Mesendoderm (in vitro differentiated cells): ENCODE measurements at regions not wholly inside any gene's neighbourhood (a gene's known extent, or its start where the extent isn't known, plus 50 kb on each side); places are given as distances from the start of the nearest gene placed in this dataset.
"Not testable (repeated sequence)": the region's sequence is repeated elsewhere in the genome, so short reads cannot be mapped to it uniquely, and the experiment has no call there.

ENCODE experiments used
- DNase-seq: peaks from one replicate; pipeline ENCODE4 v3.0.0; 2013
- H2AK5ac ChIP-seq: 2 replicates; pipeline ENCODE4 v1.6.1; 2013; ENCODE audit warnings: low read length, inconsistent platforms
- H2BK120ac ChIP-seq: 2 replicates; pipeline ENCODE4 v1.6.1; 2013; ENCODE audit warnings: low read depth, mild to moderate bottlenecking, low read length, moderate library complexity, mixed read lengths
- H2BK15ac ChIP-seq: replicated peaks from 2 replicates; pipeline ENCODE4 v1.6.1; 2013; ENCODE audit warnings: low read depth, mild to moderate bottlenecking, moderate library complexity
- H2BK5ac ChIP-seq: 2 replicates; pipeline ENCODE4 v1.6.1; 2013; ENCODE audit warnings: low read length, inconsistent platforms
- H3K18ac ChIP-seq: 2 replicates; pipeline ENCODE4 v1.6.1; 2013; ENCODE audit warnings: mild to moderate bottlenecking, low read length, mixed read lengths
- H3K23ac ChIP-seq: one replicate; pipeline ENCODE4 v1.6.1; 2013; ENCODE audit warnings: low read length
- H3K27ac ChIP-seq: 2 replicates; pipeline ENCODE4 v1.5.1; 2013; ENCODE audit warnings: low read depth, mild to moderate bottlenecking, inconsistent platforms, low read length, moderate library complexity
- H3K27me3 ChIP-seq: 2 replicates; pipeline ENCODE4 v1.6.1; 2013; ENCODE audit warnings: low read length, control low read depth, mild to moderate bottlenecking, inconsistent platforms; ENCODE audit not compliant: insufficient read depth, poor library complexity
- H3K36me3 ChIP-seq: 2 replicates; pipeline ENCODE4 v1.6.1; 2013; ENCODE audit warnings: low read length, inconsistent platforms; ENCODE audit not compliant: control insufficient read depth, insufficient read depth
- H3K4ac ChIP-seq: one replicate; pipeline ENCODE4 v1.6.1; 2013; ENCODE audit warnings: low read depth, mild to moderate bottlenecking, low read length, moderate library complexity
- H3K4me1 ChIP-seq: 2 replicates; pipeline ENCODE4 v1.6.1; 2013; ENCODE audit warnings: low read depth, low read length, inconsistent platforms; ENCODE audit not compliant: control insufficient read depth
- H3K4me2 ChIP-seq: 2 replicates; pipeline ENCODE4 v1.6.1; 2013; ENCODE audit warnings: low read length
- H3K4me3 ChIP-seq: 2 replicates; pipeline ENCODE4 v1.5.1; 2013; ENCODE audit warnings: mild to moderate bottlenecking, low read length
- H3K56ac ChIP-seq: one replicate; pipeline ENCODE4 v1.6.1; 2013; ENCODE audit warnings: low read length
- H3K79me1 ChIP-seq: 2 replicates; pipeline ENCODE4 v1.6.1; 2013; ENCODE audit warnings: low read length, inconsistent platforms
- H3K79me2 ChIP-seq: 2 replicates; pipeline ENCODE4 v1.6.1; 2013; ENCODE audit warnings: mild to moderate bottlenecking, low read length; ENCODE audit not compliant: control insufficient read depth, insufficient read depth
- H3K9ac ChIP-seq: 2 replicates; pipeline ENCODE4 v1.6.1; 2013; ENCODE audit warnings: low read length, inconsistent platforms
- H4K5ac ChIP-seq: one replicate; pipeline ENCODE4 v1.6.1; 2013; ENCODE audit warnings: low read length
- H4K8ac ChIP-seq: one replicate; pipeline ENCODE4 v1.6.1; 2013; ENCODE audit warnings: low read depth, mild to moderate bottlenecking, control low read depth, low read length, moderate library complexity
- WGBS: extraction: QIAGEN DNeasy Blood & Tissue Kit; methylation state at CpG from one replicate; pipeline ENCODE4 v1.1.7; 2013; ENCODE audit warnings: low lambda C conversion rate, missing lambda C conversion rate; ENCODE audit not compliant: insufficient coverage; ENCODE audit errors: extremely low coverage; 5-methylcytosine and 5-hydroxymethylcytosine counted together

- Histone ChIP-seq H3K9ac (no peak overlapping the region), H2AK5ac (no peak overlapping the region), H3K4me3 (no peak overlapping the region), H2BK120ac (no peak overlapping the region), H4K5ac (no peak overlapping the region), H3K27ac (no peak overlapping the region), H3K18ac (no peak overlapping the region), H3K4me1 (peaks cover 3% of the 10 kb centered on the region), H2BK5ac (no peak overlapping the region), H3K36me3 (no peaks in the 10 kb centered on the region), H3K56ac (no peak overlapping the region), H3K79me2 (no peaks in the 10 kb centered on the region), H3K4ac (no peak overlapping the region), H3K4me2 (no peak overlapping the region), H3K79me1 (no peaks in the 10 kb centered on the region), H2BK15ac (no peak overlapping the region), H3K27me3 (no peaks in the 10 kb centered on the region), H3K23ac (no peak overlapping the region), H4K8ac (no peak overlapping the region)
- DNase-seq = no peak
- no CpG with 5 or more reads among the region's 2 CpGs for WGBS
Measured at GRCh38 chr3:184497804-184498203, 63.8 kb upstream of the EPHB3 start.

GRCh38 chr3:184498986-184499606, 62.5 kb upstream of the EPHB3 start:
- H2BK15ac ChIP-seq = no peak overlapping the region
- no peaks in the 10 kb centered on the region for H3K79me1 ChIP-seq
- WGBS = no CpG with 5 or more reads among the region's 12 CpGs
- H3K4me2 ChIP-seq = no peak overlapping the region
- H2BK120ac ChIP-seq = no peak overlapping the region
- H3K4me3 ChIP-seq = no peak overlapping the region
- no peaks in the 10 kb centered on the region for H3K4me1 ChIP-seq
- H3K18ac ChIP-seq = no peak overlapping the region
- no peak overlapping the region for H4K8ac ChIP-seq
- no peak overlapping the region for H3K56ac ChIP-seq
- H3K36me3 ChIP-seq = no peaks in the 10 kb centered on the region
- H2BK5ac ChIP-seq = no peak overlapping the region
- no peak for DNase-seq
- no peak overlapping the region for H3K4ac ChIP-seq
- H3K27ac ChIP-seq = no peak overlapping the region
- no peak overlapping the region for H4K5ac ChIP-seq
- no peaks in the 10 kb centered on the region for H3K79me2 ChIP-seq
- H2AK5ac ChIP-seq = no peak overlapping the region
- H3K23ac ChIP-seq = no peak overlapping the region
- no peaks in the 10 kb centered on the region for H3K27me3 ChIP-seq
- H3K9ac ChIP-seq = no peak overlapping the region

- no peak overlapping the region for H3K27ac ChIP-seq
- no peak overlapping the region for H3K9ac ChIP-seq
- WGBS = no CpG with 5 or more reads among the region's 12 CpGs
- H4K8ac ChIP-seq = no peak overlapping the region
- H3K79me2 ChIP-seq = no peaks in the 10 kb centered on the region
- no peak overlapping the region for H2BK15ac ChIP-seq
- no peak overlapping the region for H3K4me2 ChIP-seq
- no peaks in the 10 kb centered on the region for H3K27me3 ChIP-seq
- no peak overlapping the region for H3K56ac ChIP-seq
- no peak overlapping the region for H3K4ac ChIP-seq
- H2AK5ac ChIP-seq = no peak overlapping the region
- H3K23ac ChIP-seq = no peak overlapping the region
- H3K18ac ChIP-seq = no peak overlapping the region
- H2BK5ac ChIP-seq = no peak overlapping the region
- no peak overlapping the region for H4K5ac ChIP-seq
- DNase-seq = no peak
- no peaks in the 10 kb centered on the region for H3K36me3 ChIP-seq
- no peak overlapping the region for H3K4me3 ChIP-seq
- H2BK120ac ChIP-seq = no peak overlapping the region
- H3K4me1 ChIP-seq = no peaks in the 10 kb centered on the region
- H3K79me1 ChIP-seq = no peaks in the 10 kb centered on the region
Measured at GRCh38 chr3:184500344-184500923, 61.2 kb upstream of the EPHB3 start.

GRCh38 chr3:184502123-184502667, 59.4 kb upstream of the EPHB3 start:
- Histone ChIP-seq H3K4ac (no peak overlapping the region), H4K5ac (no peak overlapping the region), H2AK5ac (no peak overlapping the region), H3K18ac (no peak overlapping the region), H3K23ac (no peak overlapping the region), H3K56ac (no peak overlapping the region), H3K27ac (no peak overlapping the region), H2BK5ac (no peak overlapping the region), H3K79me1 (no peaks in the 10 kb centered on the region), H3K4me2 (no peak overlapping the region), H3K79me2 (no peaks in the 10 kb centered on the region), H4K8ac (no peak overlapping the region), H2BK15ac (no peak overlapping the region), H2BK120ac (no peak overlapping the region), H3K4me3 (no peak overlapping the region), H3K9ac (no peak overlapping the region), H3K27me3 (no peaks in the 10 kb centered on the region), H3K4me1 (no peaks in the 10 kb centered on the region), H3K36me3 (no peaks in the 10 kb centered on the region)
- DNase-seq = no peak
- no CpG with 5 or more reads among the region's 4 CpGs for WGBS

GRCh38 chr3:184502841-184503240, 58.7 kb upstream of the EPHB3 start:
- not testable (repeated sequence) for H2AK5ac ChIP-seq, H3K9ac ChIP-seq, H4K8ac ChIP-seq, H2BK15ac ChIP-seq, H3K23ac ChIP-seq, H3K36me3 ChIP-seq, H3K79me1 ChIP-seq, H4K5ac ChIP-seq, H3K4me2 ChIP-seq, H3K79me2 ChIP-seq, DNase-seq, H3K27me3 ChIP-seq, H3K4ac ChIP-seq, H3K18ac ChIP-seq, H3K27ac ChIP-seq, H3K56ac ChIP-seq, H3K4me3 ChIP-seq, H2BK5ac ChIP-seq, H3K4me1 ChIP-seq, H2BK120ac ChIP-seq
- no CpG with 5 or more reads among the region's 6 CpGs for WGBS

GRCh38 chr3:184503647-184504046, 57.9 kb upstream of the EPHB3 start:
- no peak overlapping the region for H3K9ac ChIP-seq
- no peak overlapping the region for H4K5ac ChIP-seq
- H3K56ac ChIP-seq = no peak overlapping the region
- no peak overlapping the region for H2BK15ac ChIP-seq
- H3K27ac ChIP-seq = no peak overlapping the region
- H3K27me3 ChIP-seq = no peaks in the 10 kb centered on the region
- H3K18ac ChIP-seq = no peak overlapping the region
- H2BK5ac ChIP-seq = no peak overlapping the region
- H3K23ac ChIP-seq = no peak overlapping the region
- WGBS = no CpG with 5 or more reads among the region's 2 CpGs
- H3K4ac ChIP-seq = no peak overlapping the region
- no peaks in the 10 kb centered on the region for H3K4me1 ChIP-seq
- no peaks in the 10 kb centered on the region for H3K36me3 ChIP-seq
- no peak overlapping the region for H3K4me2 ChIP-seq
- no peak overlapping the region for H2AK5ac ChIP-seq
- no peak overlapping the region for H2BK120ac ChIP-seq
- H3K79me2 ChIP-seq = no peaks in the 10 kb centered on the region
- H4K8ac ChIP-seq = no peak overlapping the region
- no peaks in the 10 kb centered on the region for H3K79me1 ChIP-seq
- H3K4me3 ChIP-seq = no peak overlapping the region
- DNase-seq = no peak
